Naive thymus-derived CD4-positive, alpha-beta T cell (primary cell): ENCODE measurements at regions not wholly inside any gene's neighbourhood (a gene's known extent, or its start where the extent isn't known, plus 50 kb on each side); places are given as distances from the start of the nearest gene placed in this dataset.
A peak's percentile ranks its signal among the peaks of the same experiment; 100 is the strongest.
"Not testable (repeated sequence)": the region's sequence is repeated elsewhere in the genome, so short reads cannot be mapped to it uniquely, and the experiment has no call there.

Experiments used
- ATAC-seq: fragments of 150-1000 bp; cut with Tn5 transposase; 2 replicates; pipeline ENCODE4 v1.10.0; 2021; ENCODE audit warnings: mild to moderate bottlenecking, moderate library complexity
- CTCF ChIA-PET: fragments of 350-600 bp; sonication (Branson Sonifier 250); formaldehyde crosslinking; loops from one replicate; lab custom pipeline; 2021; ENCODE audit warnings: antibody characterized with exemption; lab: Charles Lee
- POLR2A ChIA-PET: fragments of 350-600 bp; sonication (Branson Sonifier 250); formaldehyde crosslinking; loops from one replicate; lab custom pipeline; 2021; ENCODE audit warnings: antibody characterized with exemption, inconsistent platforms; lab: Charles Lee
- DNase-seq, 9 donors: peaks; one replicate each; pipeline versions ENCODE4 v3.0.0 to v3.0.0-alpha.2; 2020 to 2022; ENCODE audit warnings: mixed read lengths in 1 of 9
- H3K27ac ChIP-seq: one replicate; pipeline ENCODE4 v1.7.0; 2013; ENCODE audit warnings: mild to moderate bottlenecking, low read depth, low read length, moderate library complexity
- H3K27me3 ChIP-seq, 2 donors: one replicate each; pipeline ENCODE4 v1.7.0; 2013; ENCODE audit warnings: low read length in 2 of 2, mild to moderate bottlenecking in 2 of 2, moderate library complexity in 2 of 2; ENCODE audit not compliant: control insufficient read depth in 2 of 2, insufficient read depth in 2 of 2
- H3K36me3 ChIP-seq, 3 experiments: 1 replicate in 2 of 3; 2 replicates in 1 of 3; pipeline ENCODE4 v1.7.0; 2013; ENCODE audit warnings: low read length in 3 of 3, mild to moderate bottlenecking in 3 of 3, moderate library complexity in 1 of 3; ENCODE audit not compliant: insufficient read depth in 3 of 3, control insufficient read depth in 2 of 3
- H3K4me1 ChIP-seq, 2 donors: one replicate each; pipeline ENCODE4 v1.7.0; 2013; ENCODE audit warnings: low read length in 2 of 2, mild to moderate bottlenecking in 2 of 2, moderate library complexity in 1 of 2; ENCODE audit not compliant: control insufficient read depth in 2 of 2, insufficient read depth in 2 of 2
- H3K4me3 ChIP-seq: 2 replicates; pipeline ENCODE4 v1.7.0; 2013; ENCODE audit warnings: mild to moderate bottlenecking, low read length
- H3K9me3 ChIP-seq, 3 experiments: 1 replicate in 2 of 3; 2 replicates in 1 of 3; pipeline ENCODE4 v1.7.0; 2013; ENCODE audit warnings: low read length in 3 of 3; ENCODE audit not compliant: control insufficient read depth in 2 of 3
- H3K27ac Mint-ChIP-seq, 9 donors: one replicate each; pipeline ENCODE4 v1.8.0; 2020 to 2022; ENCODE audit warnings: mixed read lengths in 9 of 9, mild to moderate bottlenecking in 8 of 9, moderate library complexity in 5 of 9, inconsistent platforms in 2 of 9
- H3K27me3 Mint-ChIP-seq, 5 donors: one replicate each; pipeline ENCODE4 v1.8.0; 2021 to 2022; ENCODE audit warnings: mixed read lengths in 5 of 5, mild to moderate bottlenecking in 1 of 5
- H3K36me3 Mint-ChIP-seq, 5 donors: one replicate each; pipeline ENCODE4 v1.8.0; 2020 to 2022; ENCODE audit warnings: mixed read lengths in 5 of 5, mild to moderate bottlenecking in 3 of 5, inconsistent platforms in 1 of 5
- H3K4me1 Mint-ChIP-seq, 7 donors: one replicate each; pipeline ENCODE4 v1.8.0; 2020 to 2022; ENCODE audit warnings: mixed read lengths in 7 of 7, mild to moderate bottlenecking in 3 of 7, inconsistent platforms in 1 of 7
- H3K4me3 Mint-ChIP-seq, 10 donors: one replicate each; pipeline ENCODE4 v1.8.0; 2020 to 2022; ENCODE audit warnings: mild to moderate bottlenecking in 10 of 10, mixed read lengths in 10 of 10, moderate library complexity in 6 of 10, inconsistent platforms in 2 of 10
- H3K9me3 Mint-ChIP-seq, 11 donors: one replicate each; pipeline ENCODE4 v1.8.0; 2020 to 2022; ENCODE audit warnings: mixed read lengths in 11 of 11, mild to moderate bottlenecking in 4 of 11, inconsistent platforms in 1 of 11, moderate library complexity in 1 of 11
- intact Hi-C, 2 donors: fragments of 100-400 bp; cut with micrococcal nuclease; formaldehyde crosslinking; loops; one replicate each; pipeline ENCODE4 v1.15.1; 2023

DNA sequence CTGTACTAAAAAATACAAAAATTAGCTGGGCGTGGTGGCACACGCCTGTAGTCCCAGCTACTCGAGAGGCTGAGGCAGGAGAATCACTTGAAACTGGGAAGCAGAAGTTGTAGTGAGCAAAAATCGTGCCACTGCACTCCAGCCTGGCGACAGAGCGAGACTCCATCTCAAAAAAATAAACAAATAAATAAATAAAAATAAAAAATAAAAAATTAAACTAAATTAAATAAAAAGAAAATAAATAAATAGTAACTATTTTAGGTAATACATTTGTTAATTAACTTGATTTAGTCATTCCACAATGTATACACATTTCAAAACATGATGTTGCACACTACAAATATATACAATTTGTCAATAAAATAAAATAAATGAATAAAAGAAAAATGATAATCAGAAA is 116.3 kb upstream of the RFX3 start:
- H3K4me1 Mint-ChIP-seq, intact Hi-C loops, H3K27me3 ChIP-seq, H3K36me3 ChIP-seq, H3K4me1 ChIP-seq, H3K27me3 Mint-ChIP-seq, ATAC-seq, H3K9me3 ChIP-seq, H3K27ac ChIP-seq, DNase-seq, H3K4me3 Mint-ChIP-seq, POLR2A ChIA-PET, H3K4me3 ChIP-seq, H3K27ac Mint-ChIP-seq: not testable (repeated sequence)
- CTCF ChIA-PET, result interaction anchor here (0.6 kb wide), 1 partner anchor 428 kb away, joined by 3 read pairs; no protein-coding TSS in a partner anchor
- Mint-ChIP-seq H3K36me3 (peaks cover 0 to 13% (median 2%) of the 10 kb centered on the region in 5 donors), H3K9me3 (peaks cover 0 to 10% (median 0%) of the 10 kb centered on the region in 11 donors)

DNA sequence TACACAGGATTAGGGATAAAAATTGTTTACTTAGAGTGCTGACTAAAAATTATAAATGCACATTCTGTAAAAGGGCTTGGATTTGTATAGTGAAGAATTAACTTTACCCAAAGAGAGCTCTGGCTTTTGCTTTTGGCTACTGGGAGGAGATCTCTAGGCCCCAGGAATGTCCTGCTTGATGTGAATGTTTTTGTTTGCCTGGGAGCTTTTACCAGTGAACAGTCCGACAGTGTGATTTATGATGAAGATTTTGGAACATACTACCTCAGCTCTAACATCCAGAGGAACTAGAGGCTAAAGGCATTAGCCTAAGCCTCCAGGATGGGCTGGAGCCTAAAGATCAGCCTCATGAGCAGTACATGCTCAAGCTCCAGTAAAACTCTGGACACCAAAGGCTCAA is 103.7 kb upstream of the RFX3 start:
- Mint-ChIP-seq H3K27me3 (no peaks in the 10 kb centered on the region), H3K4me3 (no peak overlapping the region), H3K27ac (no peak overlapping the region), H3K9me3 (peaks cover 1 to 21% (median 14%) of the 10 kb centered on the region in 11 donors), H3K36me3 (peaks cover 10 to 50% (median 24%) of the 10 kb centered on the region in 5 donors), H3K4me1 (no peaks in the 10 kb centered on the region)
- ATAC-seq (no peak), DNase-seq (no peak)
- Histone ChIP-seq H3K27ac (no peak overlapping the region), H3K4me3 (no peak overlapping the region), H3K9me3 (no peaks in the 10 kb centered on the region), H3K4me1 (no peaks in the 10 kb centered on the region), H3K36me3 (no peaks in the 10 kb centered on the region), H3K27me3 (no peaks in the 10 kb centered on the region)
- intact Hi-C loops, result no loop called here
- ChIA-PET CTCF (no interaction called here), POLR2A (no interaction called here)

DNA sequence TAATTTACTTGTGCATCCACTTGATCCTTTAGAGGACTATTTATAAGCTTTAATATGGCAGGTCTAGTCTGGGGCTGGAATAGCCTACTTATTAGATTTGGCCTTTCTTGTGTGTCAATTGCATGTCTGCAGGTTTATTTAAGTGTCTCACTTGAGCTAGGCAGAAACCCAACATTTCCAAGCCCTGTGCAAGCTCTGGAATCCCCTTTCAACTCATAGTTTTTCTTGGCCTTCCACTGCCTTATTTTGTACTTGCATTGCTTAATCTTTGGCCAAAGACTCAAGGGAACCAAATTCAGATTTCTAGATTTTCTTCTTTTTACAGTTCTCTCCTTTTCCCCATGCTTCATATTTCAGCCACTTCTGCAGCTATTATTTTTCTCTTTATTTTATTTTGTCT is 102.4 kb upstream of the RFX3 start:
- Mint-ChIP-seq H3K4me3 (no peak overlapping the region), H3K9me3 (peaks cover 1 to 21% (median 14%) of the 10 kb centered on the region in 11 donors), H3K4me1 (no peaks in the 10 kb centered on the region), H3K36me3 (peaks cover 11 to 57% (median 30%) of the 10 kb centered on the region in 5 donors), H3K27ac (no peak overlapping the region), H3K27me3 (no peaks in the 10 kb centered on the region)
- ChIA-PET POLR2A (no interaction called here), CTCF (no interaction called here)
- Histone ChIP-seq H3K36me3 (no peaks in the 10 kb centered on the region), H3K4me3 (no peak overlapping the region), H3K27ac (no peak overlapping the region), H3K27me3 (no peaks in the 10 kb centered on the region), H3K4me1 (no peaks in the 10 kb centered on the region), H3K9me3 (no peaks in the 10 kb centered on the region)
- DNase-seq (no peak), ATAC-seq (no peak)
- intact Hi-C loops, result no loop called here

DNA sequence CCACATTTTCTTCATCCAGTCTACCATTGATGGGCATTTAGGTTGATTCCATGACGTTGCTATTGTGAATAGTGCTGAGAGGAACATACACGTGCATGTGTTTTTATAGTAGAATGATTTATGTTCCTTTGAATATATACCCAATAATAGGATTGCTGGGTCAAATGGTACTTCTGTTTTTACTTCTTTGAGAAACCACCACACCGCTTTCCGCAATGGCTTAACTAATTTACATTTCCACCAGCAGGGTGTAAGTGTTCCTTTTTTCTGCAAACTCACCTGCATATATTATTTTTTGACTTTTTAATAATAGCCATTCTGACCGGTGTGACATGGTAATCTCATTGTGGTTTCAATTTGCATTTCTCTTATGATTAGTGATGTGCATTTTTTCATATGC is 82.2 kb upstream of the RFX3 start:
- CTCF ChIA-PET, result no interaction called here
- intact Hi-C loops, result no loop called here
- Mint-ChIP-seq H3K27ac (no peak overlapping the region), H3K4me1 (peaks cover 0 to 1% (median 0%) of the 10 kb centered on the region in 7 donors), H3K36me3 (peaks cover 0 to 27% (median 10%) of the 10 kb centered on the region in 5 donors), H3K27me3 (no peaks in the 10 kb centered on the region), H3K4me3 (no peak overlapping the region), H3K9me3 (peaks cover 0 to 2% (median 0%) of the 10 kb centered on the region in 11 donors)
- no peak for ATAC-seq
- no peaks in the 10 kb centered on the region for H3K9me3 ChIP-seq
- no peaks in the 10 kb centered on the region for H3K36me3 ChIP-seq
- no peak overlapping the region for H3K4me3 ChIP-seq
- no peaks in the 10 kb centered on the region for H3K27me3 ChIP-seq
- POLR2A ChIA-PET, result no interaction called here
- H3K4me1 ChIP-seq, result no peaks in the 10 kb centered on the region
- H3K27ac ChIP-seq, result no peak overlapping the region
- DNase-seq, result no peak

DNA sequence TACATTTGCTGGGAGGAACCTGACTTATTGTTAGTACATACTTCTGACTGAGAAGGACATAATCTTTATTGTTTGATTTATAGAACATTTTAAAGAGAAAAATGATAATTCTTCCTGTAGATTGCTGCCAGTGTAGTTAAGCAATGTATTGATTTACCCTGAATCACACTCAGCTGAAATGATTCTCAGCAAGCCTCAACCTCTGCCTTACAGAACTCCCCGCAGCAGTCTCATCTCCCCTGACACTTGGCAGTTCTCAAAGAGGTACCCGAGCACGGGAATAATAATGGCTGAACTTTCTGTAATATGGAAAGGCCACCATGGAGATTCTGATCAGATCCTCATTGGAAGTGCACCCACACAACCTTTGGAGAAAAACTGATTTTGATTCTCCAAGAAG is 74.9 kb upstream of the RFX3 start:
- CTCF ChIA-PET, result interaction anchor here (0.7 kb wide), 1 partner anchor 337 kb away, joined by 3 read pairs; no protein-coding TSS in a partner anchor
- POLR2A ChIA-PET, result no interaction called here
- Mint-ChIP-seq H3K27ac (no peak overlapping the region), H3K4me1 (no peaks in the 10 kb centered on the region), H3K4me3 (no peak overlapping the region), H3K36me3 (no peaks in the 10 kb centered on the region), H3K27me3 (no peaks in the 10 kb centered on the region), H3K9me3 (no peaks in the 10 kb centered on the region)
- ATAC-seq (no peak), DNase-seq (no peak)
- Histone ChIP-seq H3K27me3 (no peaks in the 10 kb centered on the region), H3K27ac (no peak overlapping the region), H3K4me3 (no peak overlapping the region), H3K4me1 (no peaks in the 10 kb centered on the region), H3K36me3 (no peaks in the 10 kb centered on the region), H3K9me3 (no peaks in the 10 kb centered on the region)
- intact Hi-C loops, result no loop called here

DNA sequence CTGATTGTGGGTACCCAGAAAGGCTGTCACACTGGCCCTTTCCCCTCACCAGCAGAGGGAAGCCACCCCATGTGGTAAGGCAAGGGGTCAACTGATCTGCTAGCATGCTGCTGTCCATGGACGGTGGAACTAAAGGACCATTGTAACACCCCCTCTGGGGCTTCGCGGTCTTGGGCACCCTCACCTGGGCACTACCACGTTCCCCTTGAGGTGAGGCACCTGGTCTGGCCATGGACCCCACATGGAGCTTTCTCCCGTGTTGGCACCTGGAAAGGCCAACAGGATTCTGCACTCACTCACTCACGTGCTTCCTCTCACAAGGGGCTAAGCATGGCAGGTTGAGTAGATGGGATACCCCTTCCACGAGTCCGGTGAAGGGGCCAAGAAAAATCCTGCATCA is 72.0 kb upstream of the RFX3 start:
- Histone ChIP-seq H3K9me3 (no peaks in the 10 kb centered on the region), H3K27me3 (no peaks in the 10 kb centered on the region), H3K27ac (no peak overlapping the region), H3K36me3 (no peaks in the 10 kb centered on the region), H3K4me3 (no peak overlapping the region), H3K4me1 (no peaks in the 10 kb centered on the region)
- POLR2A ChIA-PET, result no interaction called here
- H3K27ac Mint-ChIP-seq, result peak overlapping the region in 1 of 9 donors; percentile 20
- H3K36me3 Mint-ChIP-seq, result peaks cover 0 to 1% (median 0%) of the 10 kb centered on the region in 5 donors
- DNase-seq (no peak), ATAC-seq (no peak)
- no peak overlapping the region for H3K4me3 Mint-ChIP-seq
- H3K27me3 Mint-ChIP-seq, result no peaks in the 10 kb centered on the region
- intact Hi-C loops, result no loop called here
- CTCF ChIA-PET, result no interaction called here
- peaks cover 0 to 3% (median 0%) of the 10 kb centered on the region in 11 donors for H3K9me3 Mint-ChIP-seq
- no peaks in the 10 kb centered on the region for H3K4me1 Mint-ChIP-seq

DNA sequence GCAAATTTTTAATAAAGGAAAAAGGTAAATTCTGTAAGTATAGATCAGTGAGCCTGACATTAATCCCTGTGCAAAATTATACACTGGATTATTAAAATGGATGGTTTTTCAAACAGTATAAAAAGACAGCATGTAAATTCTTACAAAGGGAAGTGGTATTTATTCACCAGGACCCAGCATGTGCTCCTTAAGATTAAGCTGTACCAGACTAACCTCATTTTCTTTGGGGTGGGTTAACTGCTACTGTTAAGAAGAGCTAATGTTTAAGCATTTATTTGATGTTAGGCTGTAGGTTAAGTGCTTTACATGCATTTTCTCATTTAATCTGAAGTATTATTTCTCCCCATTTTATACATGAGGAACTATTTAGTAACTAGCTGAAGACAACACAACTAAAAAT is 60.3 kb upstream of the RFX3 start:
- ChIA-PET POLR2A (no interaction called here), CTCF (no interaction called here)
- Mint-ChIP-seq H3K36me3 (peaks cover 9 to 51% (median 25%) of the 10 kb centered on the region in 5 donors), H3K9me3 (peaks cover 15 to 84% (median 45%) of the 10 kb centered on the region in 11 donors), H3K4me3 (peak overlapping the region in 2 of 10 donors; percentile 7 to 26), H3K4me1 (peaks cover 0 to 6% (median 0%) of the 10 kb centered on the region in 7 donors), H3K27ac (peak overlapping the region in 1 of 9 donors; percentile 19), H3K27me3 (no peaks in the 10 kb centered on the region)
- H3K36me3 ChIP-seq, result no peaks in the 10 kb centered on the region
- ATAC-seq, result no peak
- H3K9me3 ChIP-seq, result peaks cover 0 to 31% (median 3%) of the 10 kb centered on the region in 3 experiments
- no peak overlapping the region for H3K4me3 ChIP-seq
- no peak overlapping the region for H3K27ac ChIP-seq
- H3K4me1 ChIP-seq, result no peaks in the 10 kb centered on the region
- H3K27me3 ChIP-seq, result no peaks in the 10 kb centered on the region
- no peak for DNase-seq
- intact Hi-C loops, result no loop called here
